Upper lobe of left lung (tissue), 6 donors: ENCODE measurements at regions not wholly inside any gene's neighbourhood (a gene's known extent, or its start where the extent isn't known, plus 50 kb on each side); places are given as distances from the start of the nearest gene placed in this dataset.

Source experiments
- ATAC-seq, 2 donors: fragments of 200-7000 bp; cut with Tn5 transposase; one replicate each; pipeline ENCODE4 v1.9.1; 2022; ENCODE audit warnings: mild to moderate bottlenecking in 2 of 2, moderate library complexity in 2 of 2; ENCODE audit not compliant: low FRiP score in 2 of 2
- DNase-seq, 2 donors: peaks; one replicate each; pipeline ENCODE4 v3.0.0-alpha.2; 2019 to 2020
- H3K27ac ChIP-seq, 4 donors: fragments of 200-600 bp; sonication (generic); one replicate each; pipeline ENCODE4 v1.5.1; 2016 to 2019
- H3K27me3 ChIP-seq, 4 donors: fragments of 200-600 bp; sonication (generic); one replicate each; pipeline ENCODE4 v1.5.1; 2017 to 2019
- H3K36me3 ChIP-seq, 4 donors: fragments of 200-600 bp; sonication (generic); one replicate each; pipeline ENCODE4 v1.5.1; 2016 to 2019
- H3K4me1 ChIP-seq, 4 donors: fragments of 200-600 bp; sonication (generic); one replicate each; pipeline ENCODE4 v1.5.1; 2018 to 2019
- H3K4me3 ChIP-seq, 4 donors: fragments of 200-600 bp; sonication (generic); one replicate each; pipeline ENCODE4 v1.5.1; 2017 to 2019; ENCODE audit warnings: mild to moderate bottlenecking in 2 of 4, moderate library complexity in 1 of 4
- H3K9me3 ChIP-seq, 4 donors: fragments of 200-600 bp; sonication (generic); one replicate each; pipeline ENCODE4 v1.5.1; 2018 to 2019
- CTCF ChIP-seq, 6 experiments: fragments of 450-650 bp in 4 of 6; fragments of 200-600 bp in 2 of 6; sonication (generic) in 2 of 6; IDR thresholded peaks; one replicate each; pipeline ENCODE4 v1.5.1; 2016 to 2019; ENCODE audit warnings: antibody characterized with exemption in 6 of 6
- EP300 ChIP-seq, 4 donors: sonication (generic); formaldehyde crosslinking; IDR thresholded peaks; one replicate each; pipeline ENCODE4 v1.5.1; 2017; ENCODE audit warnings: antibody characterized with exemption in 4 of 4, control low read depth in 2 of 4
- POLR2A ChIP-seq, 4 donors: fragments of 450-650 bp; IDR thresholded peaks; one replicate each; pipeline ENCODE4 v1.5.1; 2016 to 2017; ENCODE audit warnings: antibody characterized with exemption in 4 of 4, mild to moderate bottlenecking in 2 of 4
- POLR2AphosphoS5 ChIP-seq, 2 donors: sonication (generic); formaldehyde crosslinking; IDR thresholded peaks; one replicate each; pipeline ENCODE4 v1.5.1; 2017; ENCODE audit warnings: antibody characterized with exemption in 2 of 2
- whole genome bisulfite sequencing, 2 donors: methylation state at CpG; one replicate each; pipeline ENCODE4 v1.1.5; 2017 to 2018; 5-methylcytosine and 5-hydroxymethylcytosine counted together
- donor health status: DM: no; HTN: no; CAD: no; lungs with moderate emphysema.
- donor health status: DM: no; HTN: yes; CAD: no; lungs with severe emphysema.

GRCh38 chr6:47360388-47360787, 50.7 kb upstream of the TNFRSF21 start:
- DNase-seq (no peak), ATAC-seq (no peak)
- Histone ChIP-seq H3K4me3 (no peak overlapping the region), H3K36me3 (no peaks in the 10 kb centered on the region), H3K9me3 (no peaks in the 10 kb centered on the region), H3K4me1 (no peaks in the 10 kb centered on the region), H3K27me3 (no peaks in the 10 kb centered on the region), H3K27ac (no peak overlapping the region)
- TF ChIP-seq POLR2A (IDR thresholded peaks at IDR 0.05): no peak
- no peak for TF ChIP-seq CTCF (IDR thresholded peaks at IDR 0.05)
- TF ChIP-seq POLR2AphosphoS5 (IDR thresholded peaks at IDR 0.05): no peak
- no peak for TF ChIP-seq EP300 (IDR thresholded peaks at IDR 0.05)

GRCh38 chr6:47362857-47363461, 53.3 kb upstream of the TNFRSF21 start:
- 76 to 82% methylated on average over 10 of the region's 10 CpGs for WGBS, 2 donors
- H3K9me3 ChIP-seq: no peaks in the 10 kb centered on the region
- TF ChIP-seq POLR2A (IDR thresholded peaks at IDR 0.05) (no peak), POLR2AphosphoS5 (IDR thresholded peaks at IDR 0.05) (no peak), EP300 (IDR thresholded peaks at IDR 0.05) (no peak), CTCF (IDR thresholded peaks at IDR 0.05) (no peak)
- H3K36me3 ChIP-seq: no peaks in the 10 kb centered on the region
- DNase-seq (no peak), ATAC-seq (no peak)
- H3K4me1 ChIP-seq: no peaks in the 10 kb centered on the region
- H3K4me3 ChIP-seq: no peak overlapping the region
- no peaks in the 10 kb centered on the region for H3K27me3 ChIP-seq
- H3K27ac ChIP-seq: no peak overlapping the region

- Histone ChIP-seq H3K9me3 (no peaks in the 10 kb centered on the region), H3K4me3 (no peak overlapping the region), H3K36me3 (no peaks in the 10 kb centered on the region), H3K4me1 (no peaks in the 10 kb centered on the region), H3K27ac (no peak overlapping the region), H3K27me3 (no peaks in the 10 kb centered on the region)
- no peak for ATAC-seq
- DNase-seq: no peak
- TF ChIP-seq POLR2A (IDR thresholded peaks at IDR 0.05) (no peak), POLR2AphosphoS5 (IDR thresholded peaks at IDR 0.05) (no peak), CTCF (IDR thresholded peaks at IDR 0.05) (no peak), EP300 (IDR thresholded peaks at IDR 0.05) (no peak)
Observed at GRCh38 chr6:47363736-47364135, 54.0 kb upstream of the TNFRSF21 start.

- H3K27me3 ChIP-seq: no peaks in the 10 kb centered on the region
- ATAC-seq (no peak), DNase-seq (no peak)
- H3K36me3 ChIP-seq: no peaks in the 10 kb centered on the region
- H3K4me1 ChIP-seq: no peaks in the 10 kb centered on the region
- TF ChIP-seq CTCF (IDR thresholded peaks at IDR 0.05) (no peak), POLR2A (IDR thresholded peaks at IDR 0.05) (no peak), POLR2AphosphoS5 (IDR thresholded peaks at IDR 0.05) (no peak), EP300 (IDR thresholded peaks at IDR 0.05) (no peak)
- 74 to 83% methylated on average over 2 of the region's 2 CpGs for WGBS, 2 donors
- H3K27ac ChIP-seq: no peak overlapping the region
- H3K4me3 ChIP-seq: no peak overlapping the region
- H3K9me3 ChIP-seq: no peaks in the 10 kb centered on the region
Observed at GRCh38 chr6:47366335-47366890, 56.7 kb upstream of the TNFRSF21 start.
